WTC11 (cell line): ENCODE measurements at regions not wholly inside any gene's neighbourhood (a gene's known extent, or its start where the extent isn't known, plus 50 kb on each side); places are given as distances from the start of the nearest gene placed in this dataset.

Experiments used
- ATAC-seq: fragments of 200-7000 bp; cut with Tn5 transposase; 2 replicates; pipeline ENCODE4 v1.10.0; 2021; ENCODE audit warnings: mild to moderate bottlenecking, moderate library complexity
- CTCF ChIA-PET: fragments of 300-600 bp; sonication (Branson Sonifier 250); formaldehyde crosslinking; loops from one replicate; lab custom pipeline; 2021; ENCODE audit warnings: antibody characterized with exemption; lab: Charles Lee
- POLR2A ChIA-PET: fragments of 350-600 bp; sonication (Branson Sonifier 250); formaldehyde crosslinking; loops from one replicate; lab custom pipeline; 2021; ENCODE audit warnings: antibody characterized with exemption; lab: Charles Lee
- DNase-seq: peaks from one replicate; pipeline ENCODE4 v3.0.0; 2021; ENCODE audit warnings: low spot score
- H3K27ac Mint-ChIP-seq: 2 replicates; pipeline ENCODE4 v1.8.0; 2021; ENCODE audit warnings: mixed read lengths
- H3K27me3 Mint-ChIP-seq: 2 replicates; pipeline ENCODE4 v1.8.0; 2021; ENCODE audit warnings: low read depth, mild to moderate bottlenecking, moderate library complexity, mixed read lengths
- H3K36me3 Mint-ChIP-seq: 2 replicates; pipeline ENCODE4 v1.8.0; 2021; ENCODE audit warnings: mixed read lengths
- H3K4me1 Mint-ChIP-seq: 2 replicates; pipeline ENCODE4 v1.8.0; 2022; ENCODE audit warnings: mixed read lengths
- H3K4me3 Mint-ChIP-seq: 2 replicates; pipeline ENCODE4 v1.8.0; 2021; ENCODE audit warnings: mild to moderate bottlenecking, moderate library complexity, mixed read lengths
- H3K9me3 Mint-ChIP-seq: 2 replicates; pipeline ENCODE4 v1.8.0; 2021; ENCODE audit warnings: mixed read lengths
- ARID4B ChIP-seq: sonication (generic); formaldehyde crosslinking; IDR thresholded peaks from 2 replicates; pipeline ENCODE4 v1.8.0; 2023; ENCODE audit warnings: missing genetic modification reagents, mild to moderate bottlenecking, borderline replicate concordance
- CBFB ChIP-seq: sonication (generic); formaldehyde crosslinking; IDR thresholded peaks from 2 replicates; pipeline ENCODE4 v1.8.1; 2022; ENCODE audit warnings: mild to moderate bottlenecking, low read depth, missing genetic modification reagents
- CREB1 ChIP-seq: sonication (generic); formaldehyde crosslinking; IDR thresholded peaks from 2 replicates; pipeline ENCODE4 v1.8.0; 2023; ENCODE audit warnings: mild to moderate bottlenecking, missing genetic modification reagents
- E2F1 ChIP-seq: sonication (generic); formaldehyde crosslinking; IDR thresholded peaks from 2 replicates; pipeline ENCODE4 v1.8.0; 2022; ENCODE audit warnings: mild to moderate bottlenecking, missing genetic modification reagents
- ELF4 ChIP-seq: sonication (generic); formaldehyde crosslinking; IDR thresholded peaks from 2 replicates; pipeline ENCODE4 v1.8.1; 2022; ENCODE audit warnings: low read depth, mild to moderate bottlenecking, moderate library complexity, missing genetic modification reagents
- IRF2 ChIP-seq: sonication (generic); formaldehyde crosslinking; IDR thresholded peaks from 2 replicates; pipeline ENCODE4 v1.8.0; 2022; ENCODE audit warnings: low read depth, missing genetic modification reagents, borderline replicate concordance
- MYBL2 ChIP-seq: sonication (generic); formaldehyde crosslinking; IDR thresholded peaks from 2 replicates; pipeline ENCODE4 v1.8.1; 2023; ENCODE audit warnings: mild to moderate bottlenecking, moderate library complexity, missing genetic modification reagents
- NFATC4 ChIP-seq: fragments of 250-450 bp; sonication (Bioruptor Pico); IDR thresholded peaks from 2 replicates; pipeline ENCODE4 v1.9.0; 2021; ENCODE audit warnings: mild to moderate bottlenecking
- NFYB ChIP-seq: sonication (generic); formaldehyde crosslinking; conservative IDR thresholded peaks from 2 replicates; pipeline ENCODE4 v1.8.0; 2022; ENCODE audit warnings: low read depth, missing genetic modification reagents
- OVOL2 ChIP-seq: fragments of 250-450 bp; sonication (Bioruptor Pico); IDR thresholded peaks from 2 replicates; pipeline ENCODE4 v1.9.0; 2021; ENCODE audit warnings: mild to moderate bottlenecking, borderline replicate concordance
- TP53 ChIP-seq: sonication (generic); formaldehyde crosslinking; IDR thresholded peaks from 2 replicates; pipeline ENCODE4 v1.8.1; 2023; ENCODE audit warnings: mild to moderate bottlenecking, missing genetic modification reagents
- ZBTB43 ChIP-seq: sonication (generic); formaldehyde crosslinking; IDR thresholded peaks from 2 replicates; pipeline ENCODE4 v1.8.1; 2023; ENCODE audit warnings: mild to moderate bottlenecking, missing genetic modification reagents
- ZNF396 ChIP-seq: fragments of 250-450 bp; sonication (Bioruptor Pico); IDR thresholded peaks from 2 replicates; pipeline ENCODE4 v1.8.0; 2021; ENCODE audit warnings: mild to moderate bottlenecking, moderate library complexity, borderline replicate concordance
- ZNF423 ChIP-seq: fragments of 250-450 bp; sonication (Bioruptor Pico); IDR thresholded peaks from 2 replicates; pipeline ENCODE4 v2.1.2; 2022; ENCODE audit warnings: mild to moderate bottlenecking, moderate library complexity
- ZNF425 ChIP-seq: fragments of 250-450 bp; sonication (Bioruptor Pico); conservative IDR thresholded peaks from 2 replicates; pipeline ENCODE4 v1.9.0; 2021; ENCODE audit warnings: mild to moderate bottlenecking
- ZNF512 ChIP-seq: sonication (generic); formaldehyde crosslinking; IDR thresholded peaks from 2 replicates; pipeline ENCODE4 v1.8.1; 2022; ENCODE audit warnings: missing genetic modification reagents, borderline replicate concordance

- no peak for DNase-seq
- no peak for ATAC-seq
- no peak overlapping the region for H3K4me3 Mint-ChIP-seq
These were observed 381.2 kb downstream of the MN1 start for GRCh38 chr22:27420195-27420816.

GRCh38 chr22:27420817-27421361 is 380.7 kb downstream of the MN1 start:
- Mint-ChIP-seq H3K4me3 (no peak overlapping the region), H3K36me3 (no peaks in the 10 kb centered on the region), H3K4me1 (peaks cover 31% of the 10 kb centered on the region), H3K9me3 (0 out of 2 replicates have a peak, but pooled peaks cover 3% of the 10 kb centered on the region), H3K27me3 (no peaks in the 10 kb centered on the region; the same call in 1 of the 2 replicates), H3K27ac (no peak overlapping the region)
- no peak for DNase-seq
- no peak for ATAC-seq
- CTCF ChIA-PET, result no interaction called here
- TF ChIP-seq NFATC4 (no peak), ELF4 (CRISPR knock-in tag) (no peak), ZNF512 (no peak), ZBTB43 (CRISPR knock-in tag) (no peak), CREB1 (no peak), ZNF425 (CRISPR knock-in tag) (no peak), MYBL2 (no peak), CBFB (CRISPR knock-in tag) (no peak), ZNF396 (no peak), NFYB (CRISPR knock-in tag) (no peak), ARID4B (CRISPR knock-in tag) (no peak), TP53 (no peak), OVOL2 (CRISPR knock-in tag) (no peak), ZNF423 (no peak)
- POLR2A ChIA-PET, result no interaction called here

More at GRCh38 chr22:27420195-27420816, 381.2 kb downstream of the MN1 start:
- Mint-ChIP-seq H3K27ac (no peak overlapping the region), H3K4me1 (peaks cover 34% of the 10 kb centered on the region), H3K9me3 (0 out of 2 replicates have a peak, but pooled peaks cover 3% of the 10 kb centered on the region), H3K27me3 (no peaks in the 10 kb centered on the region; the same call in 1 of the 2 replicates), H3K36me3 (no peaks in the 10 kb centered on the region)
- ChIA-PET CTCF (no interaction called here), POLR2A (no interaction called here)
- TF ChIP-seq IRF2 (CRISPR knock-in tag) (no peak), E2F1 (no peak)
